ENCODE measurements at regions not wholly inside any gene's neighbourhood (a gene's known extent, or its start where the extent isn't known, plus 50 kb on each side); places are given as distances from the start of the nearest gene placed in this dataset.

DNA sequence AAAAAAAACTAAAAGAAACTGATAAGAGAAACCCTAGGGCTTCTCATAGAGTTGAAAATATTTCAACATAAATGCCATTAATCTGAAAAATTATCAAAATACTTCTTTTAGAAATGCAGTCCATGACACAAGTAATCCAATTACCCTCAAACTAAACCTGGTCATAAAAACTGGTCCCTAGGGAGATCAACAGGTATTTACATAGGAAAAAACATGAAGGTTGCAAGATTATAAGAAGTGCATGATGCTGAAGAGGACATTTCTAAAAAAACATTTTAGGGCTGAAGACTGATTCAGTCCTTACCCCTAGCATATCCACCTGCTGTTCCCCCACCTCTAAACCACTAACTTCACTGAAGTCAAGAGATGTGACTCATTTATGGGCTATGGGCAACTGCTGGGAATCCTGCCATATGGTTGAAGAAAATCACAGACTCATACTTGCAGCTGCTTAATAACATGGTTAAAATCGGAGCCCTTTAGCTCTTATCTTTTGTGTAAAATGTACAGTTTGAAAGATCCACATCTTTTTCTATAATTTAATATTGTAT lies 131.0 kb upstream of the RUNX1 start:
- intact Hi-C loops (cut with micrococcal nuclease) = loop anchor here (1.0 to 2.0 kb wide), 2 partner anchors 29 to 92 kb away; no protein-coding TSS in a partner anchor
- CTCF ChIA-PET = interaction anchor here (1.1 kb wide), 1 partner anchor 25 kb away, joined by 5 read pairs; no protein-coding TSS in a partner anchor
- DNase-seq = peak; percentile 47
- Mint-ChIP-seq H3K4me1 (ENCODE audit: low read depth) (peaks cover 20% of the 10 kb centered on the region), H3K27me3 (ENCODE audit: low read depth) (no peaks in the 10 kb centered on the region), H3K4me3 (no peak overlapping the region), H3K9me3 (peaks cover 10% of the 10 kb centered on the region), H3K27ac (no peak overlapping the region), H3K36me3 (ENCODE audit: low read depth) (no peaks in the 10 kb centered on the region)

DNA sequence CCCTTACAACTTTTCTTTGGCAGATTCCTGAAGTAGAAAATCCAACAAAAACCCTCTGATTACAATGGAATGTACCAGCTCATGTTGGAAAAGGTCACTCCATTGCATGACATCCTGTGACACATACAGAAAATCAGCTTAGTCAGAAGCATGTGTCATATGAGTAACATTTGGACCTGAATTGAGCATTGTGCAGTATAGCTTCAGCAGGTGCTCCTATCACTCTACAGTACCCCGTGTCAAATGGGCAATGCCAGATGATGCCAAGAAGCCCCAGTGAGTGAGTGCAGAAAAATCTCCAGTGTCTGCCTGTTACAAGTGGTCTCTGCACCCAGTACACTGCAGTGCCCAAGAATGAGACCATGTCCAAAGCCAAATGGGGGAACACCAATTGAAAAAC lies 129.7 kb upstream of the RUNX1 start:
- no peaks in the 10 kb centered on the region for H3K27me3 Mint-ChIP-seq (ENCODE audit: low read depth)
- peak; percentile 57 for DNase-seq
- CTCF ChIA-PET = no interaction called here
- peak overlapping the region; percentile 66 for H3K27ac Mint-ChIP-seq
- peaks cover 20% of the 10 kb centered on the region for H3K4me1 Mint-ChIP-seq (ENCODE audit: low read depth)
- no peak overlapping the region for H3K4me3 Mint-ChIP-seq
- H3K9me3 Mint-ChIP-seq = peaks cover 10% of the 10 kb centered on the region
- intact Hi-C loops (cut with micrococcal nuclease) = loop anchor here (1.0 to 2.0 kb wide), 2 partner anchors 28 to 91 kb away; no protein-coding TSS in a partner anchor
- H3K36me3 Mint-ChIP-seq (ENCODE audit: low read depth) = no peaks in the 10 kb centered on the region

DNA sequence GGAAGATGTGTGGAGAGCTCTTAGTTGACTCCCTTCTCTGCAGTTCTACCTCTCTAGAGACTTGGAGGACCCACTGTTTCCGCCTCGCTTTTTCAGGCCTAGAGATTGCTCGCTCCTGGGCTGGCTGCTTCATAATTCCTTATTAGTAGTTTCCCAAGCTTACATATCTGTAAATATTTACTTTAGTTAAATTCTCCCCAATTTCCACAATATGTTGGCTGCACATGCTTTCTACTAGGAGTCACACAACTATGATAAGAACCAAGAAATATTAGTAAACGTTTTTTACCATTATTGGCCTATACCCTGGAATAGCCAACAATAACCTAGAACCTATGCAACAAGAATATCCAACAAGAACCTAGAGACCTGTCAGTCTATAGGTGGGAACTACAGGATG lies 129.0 kb upstream of the RUNX1 start:
- Mint-ChIP-seq H3K4me1 (ENCODE audit: low read depth) (peaks cover 24% of the 10 kb centered on the region), H3K9me3 (peaks cover 10% of the 10 kb centered on the region)
- CTCF ChIA-PET = interaction anchor here (0.6 to 1.0 kb wide), 2 partner anchors 49 to 132 kb away, joined by 3 read pairs; no protein-coding TSS in a partner anchor

DNA sequence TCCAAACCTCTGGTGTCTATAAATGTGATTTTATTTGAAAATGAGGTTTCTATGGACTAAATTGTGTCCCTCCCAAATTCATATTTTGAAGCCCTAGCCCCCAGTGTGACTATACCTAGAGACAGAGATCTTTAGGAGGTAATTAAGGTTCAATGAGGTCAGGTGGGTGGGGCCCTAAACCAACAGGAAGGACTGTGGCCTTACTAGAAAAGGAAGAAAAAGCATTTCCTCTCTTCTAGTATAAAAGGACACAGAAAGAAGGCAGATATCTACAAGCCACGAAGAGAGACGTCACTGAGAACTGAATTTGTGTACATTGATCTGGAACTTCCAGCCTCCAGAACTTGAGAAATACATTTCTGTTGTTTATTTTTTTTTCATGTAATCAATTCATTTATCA lies 123.1 kb upstream of the RUNX1 start:
- intact Hi-C loops (cut with micrococcal nuclease) = no loop called here
- Mint-ChIP-seq H3K4me3 (no peak overlapping the region), H3K9me3 (peaks cover 7% of the 10 kb centered on the region), H3K4me1 (ENCODE audit: low read depth) (peaks cover 32% of the 10 kb centered on the region), H3K27me3 (ENCODE audit: low read depth) (no peaks in the 10 kb centered on the region), H3K27ac (peak overlapping the region; percentile 73), H3K36me3 (ENCODE audit: low read depth) (no peaks in the 10 kb centered on the region)
- CTCF ChIA-PET = no interaction called here
- peak; percentile 64 for DNase-seq

More for the DNA sequence above, 129.0 kb upstream of the RUNX1 start:
- H3K27me3 Mint-ChIP-seq (ENCODE audit: low read depth) = no peaks in the 10 kb centered on the region
- H3K4me3 Mint-ChIP-seq = no peak overlapping the region
- no peak overlapping the region for H3K27ac Mint-ChIP-seq
- intact Hi-C loops (cut with micrococcal nuclease) = loop anchor here (2.0 kb wide), 1 partner anchor 27 kb away; no protein-coding TSS in a partner anchor
- H3K36me3 Mint-ChIP-seq (ENCODE audit: low read depth) = no peaks in the 10 kb centered on the region
- no peak for DNase-seq

DNA sequence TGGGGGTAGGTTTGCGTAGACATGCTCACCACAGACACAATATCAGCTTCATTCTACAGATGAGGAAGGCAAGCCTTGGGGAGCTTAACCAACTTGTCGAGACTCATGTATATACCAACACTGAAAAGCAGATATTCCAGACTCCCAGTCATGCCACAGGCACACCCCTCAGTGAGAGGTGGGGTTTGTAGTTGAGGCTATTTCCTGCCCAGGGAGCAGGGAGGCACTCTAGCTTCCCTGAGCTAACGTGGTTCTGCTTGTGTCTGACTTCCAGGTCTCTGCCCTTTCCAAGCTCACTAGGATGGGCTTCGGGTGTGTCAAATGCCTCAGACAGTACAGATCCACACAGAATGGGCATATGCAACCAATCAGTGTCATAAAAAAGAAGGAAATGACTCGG lies 122.3 kb upstream of the RUNX1 start:
- peak overlapping the region; percentile 16 for H3K27ac Mint-ChIP-seq
- intact Hi-C loops (cut with micrococcal nuclease) = no loop called here
- H3K36me3 Mint-ChIP-seq (ENCODE audit: low read depth) = no peaks in the 10 kb centered on the region
- no peaks in the 10 kb centered on the region for H3K27me3 Mint-ChIP-seq (ENCODE audit: low read depth)
- CTCF ChIA-PET = no interaction called here
- peaks cover 3% of the 10 kb centered on the region for H3K9me3 Mint-ChIP-seq
- peaks cover 32% of the 10 kb centered on the region for H3K4me1 Mint-ChIP-seq (ENCODE audit: low read depth)
- no peak for DNase-seq
- H3K4me3 Mint-ChIP-seq = no peak overlapping the region

DNA sequence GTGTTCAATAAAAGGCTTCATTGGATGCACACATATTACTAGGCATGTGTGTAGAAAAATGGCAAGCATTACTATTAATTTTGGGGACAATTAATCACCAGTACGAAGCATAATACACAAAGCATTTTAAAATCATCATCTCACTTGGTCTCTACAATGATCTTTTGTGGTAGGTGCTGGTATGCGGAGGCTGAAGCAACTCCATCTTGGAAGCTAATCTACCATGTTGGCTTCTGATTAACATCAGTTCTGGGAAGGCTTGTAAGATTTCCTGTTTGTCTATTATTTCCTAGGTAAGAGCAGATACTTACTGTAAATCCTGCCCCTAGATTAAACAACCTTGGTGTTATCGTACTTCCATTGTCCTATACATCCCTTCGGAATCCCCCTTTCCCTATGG lies 121.7 kb upstream of the RUNX1 start:
- CTCF ChIA-PET = interaction anchor here (1.3 kb wide), 1 partner anchor 11 kb away, joined by 5 read pairs; no protein-coding TSS in a partner anchor
- Mint-ChIP-seq H3K27me3 (ENCODE audit: low read depth) (no peaks in the 10 kb centered on the region), H3K4me3 (no peak overlapping the region), H3K36me3 (ENCODE audit: low read depth) (no peaks in the 10 kb centered on the region), H3K4me1 (ENCODE audit: low read depth) (peaks cover 32% of the 10 kb centered on the region), H3K27ac (peak overlapping the region; percentile 27), H3K9me3 (no peaks in the 10 kb centered on the region)
- intact Hi-C loops (cut with micrococcal nuclease) = no loop called here
- no peak for DNase-seq

DNA sequence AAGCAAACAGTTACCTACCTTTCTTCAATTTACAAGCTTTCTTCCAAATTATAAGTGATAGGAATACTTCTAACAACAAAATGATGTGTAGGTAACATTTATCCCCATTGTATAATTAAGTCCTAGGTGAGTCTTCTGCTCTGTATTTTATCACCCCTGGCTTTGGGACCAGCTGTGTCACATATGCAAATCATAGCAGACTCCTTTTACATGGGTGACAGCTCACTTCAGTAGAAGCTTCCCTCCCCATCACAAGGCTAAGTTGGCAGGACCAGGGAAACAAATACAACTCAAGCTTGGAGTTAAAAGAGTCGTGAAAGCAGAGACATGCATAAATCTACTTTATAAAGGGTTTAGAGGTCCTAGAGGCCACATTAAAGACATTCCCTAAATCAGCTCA lies 121.1 kb upstream of the RUNX1 start:
- Mint-ChIP-seq H3K27me3 (ENCODE audit: low read depth) (no peaks in the 10 kb centered on the region), H3K27ac (no peak overlapping the region), H3K36me3 (ENCODE audit: low read depth) (no peaks in the 10 kb centered on the region), H3K9me3 (no peaks in the 10 kb centered on the region), H3K4me3 (no peak overlapping the region), H3K4me1 (ENCODE audit: low read depth) (peaks cover 32% of the 10 kb centered on the region)
- DNase-seq = no peak
- CTCF ChIA-PET = interaction anchor here (1.3 kb wide), 1 partner anchor 10 kb away, joined by 5 read pairs; no protein-coding TSS in a partner anchor
- intact Hi-C loops (cut with micrococcal nuclease) = no loop called here

DNA sequence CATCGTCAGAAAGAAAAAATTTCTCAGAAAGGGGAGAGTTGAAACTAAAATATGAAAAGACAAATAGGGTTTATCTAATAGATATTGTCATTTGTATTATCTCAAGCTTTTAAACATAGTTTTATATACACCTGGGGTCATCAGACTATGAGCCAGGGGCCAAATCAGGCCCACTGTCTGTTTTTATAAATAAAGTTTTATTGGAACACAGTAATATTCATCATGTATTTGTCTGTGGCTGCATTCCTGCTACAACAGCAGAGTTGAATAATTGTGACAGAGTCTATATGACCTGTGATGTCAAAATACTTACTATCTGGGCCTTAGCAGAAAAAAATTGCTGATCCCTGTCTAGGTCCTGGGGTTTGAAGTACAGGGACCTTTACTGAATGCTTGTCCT lies 120.5 kb upstream of the RUNX1 start:
- Mint-ChIP-seq H3K4me3 (no peak overlapping the region), H3K27me3 (ENCODE audit: low read depth) (no peaks in the 10 kb centered on the region), H3K36me3 (ENCODE audit: low read depth) (no peaks in the 10 kb centered on the region), H3K4me1 (ENCODE audit: low read depth) (peaks cover 32% of the 10 kb centered on the region), H3K27ac (no peak overlapping the region), H3K9me3 (no peaks in the 10 kb centered on the region)
- intact Hi-C loops (cut with micrococcal nuclease) = no loop called here
- DNase-seq = no peak
- CTCF ChIA-PET = interaction anchor here (1.3 kb wide), 1 partner anchor 10 kb away, joined by 5 read pairs; no protein-coding TSS in a partner anchor

DNA sequence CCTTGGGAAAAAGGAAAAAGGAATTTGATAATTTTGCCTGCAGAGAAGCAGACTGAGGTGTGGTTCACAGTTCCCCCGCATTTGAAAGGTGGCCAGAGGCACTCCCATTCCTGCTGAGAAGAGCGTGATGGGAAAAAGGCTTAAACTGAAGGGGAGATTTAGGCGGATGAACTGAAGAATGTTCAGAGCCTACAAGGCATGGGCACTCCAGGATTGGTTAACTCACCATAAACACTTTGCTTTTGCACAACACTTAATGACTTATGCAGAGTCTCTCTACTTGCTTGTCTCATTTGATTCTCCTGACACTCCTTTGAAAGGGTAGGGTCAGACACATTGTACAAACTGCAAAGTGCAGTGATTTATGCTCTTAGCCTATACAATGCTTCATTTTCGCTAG lies 119.6 kb upstream of the RUNX1 start:
- no peaks in the 10 kb centered on the region for H3K9me3 Mint-ChIP-seq
- no peaks in the 10 kb centered on the region for H3K36me3 Mint-ChIP-seq (ENCODE audit: low read depth)
- no peak for DNase-seq
- intact Hi-C loops (cut with micrococcal nuclease) = no loop called here
- H3K4me1 Mint-ChIP-seq (ENCODE audit: low read depth) = peaks cover 32% of the 10 kb centered on the region
- H3K27me3 Mint-ChIP-seq (ENCODE audit: low read depth) = no peaks in the 10 kb centered on the region
- H3K4me3 Mint-ChIP-seq = no peak overlapping the region
- no peak overlapping the region for H3K27ac Mint-ChIP-seq
- CTCF ChIA-PET = no interaction called here

DNA sequence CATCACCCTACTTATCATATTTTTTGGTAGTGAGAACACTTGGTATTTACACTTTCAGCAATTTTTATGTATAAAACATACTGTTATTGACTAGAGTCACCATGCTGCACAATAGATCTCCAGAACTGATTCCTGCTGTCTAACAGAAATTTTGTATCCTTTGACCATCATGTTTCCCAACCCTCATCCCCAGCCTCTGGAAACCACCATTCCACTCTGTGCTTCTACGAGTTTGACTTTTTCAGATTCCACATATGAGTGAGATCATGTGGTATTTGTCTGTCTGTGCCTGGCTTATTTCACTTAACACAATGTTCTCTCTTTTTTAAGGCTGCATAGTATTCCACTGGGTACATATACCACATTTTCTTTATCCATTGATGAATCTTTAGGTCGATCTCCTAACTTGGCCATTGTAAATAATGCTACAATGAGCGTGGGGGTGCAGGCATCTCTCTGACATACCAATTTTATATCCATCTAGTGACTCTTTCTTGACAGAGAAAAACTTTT lies 115.9 kb upstream of the RUNX1 start:
- DNase-seq = no peak
- Mint-ChIP-seq H3K27ac (no peak overlapping the region), H3K9me3 (peaks cover under 1% of the 10 kb centered on the region), H3K4me3 (no peak overlapping the region), H3K36me3 (ENCODE audit: low read depth) (no peaks in the 10 kb centered on the region), H3K27me3 (ENCODE audit: low read depth) (no peaks in the 10 kb centered on the region), H3K4me1 (ENCODE audit: low read depth) (no peaks in the 10 kb centered on the region)
- CTCF ChIA-PET = no interaction called here
- intact Hi-C loops (cut with micrococcal nuclease) = no loop called here

DNA sequence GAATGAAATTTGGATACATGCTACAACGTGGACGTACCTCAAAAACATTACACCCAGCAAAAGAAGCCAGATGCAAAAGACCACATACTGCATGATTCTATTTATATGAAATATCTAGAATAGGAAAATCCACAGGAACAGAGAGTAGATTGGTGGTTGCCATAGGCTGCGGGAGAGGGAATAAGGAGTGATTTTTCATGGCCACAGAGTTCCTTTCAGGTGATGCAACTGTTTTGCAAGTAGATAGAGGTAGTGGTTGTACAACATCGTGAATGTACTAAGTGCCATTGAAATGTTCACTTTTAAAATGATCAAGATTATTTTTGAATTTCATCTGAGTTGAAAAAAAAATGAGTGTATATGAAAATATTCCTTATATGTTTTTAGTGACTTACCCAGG lies 115.3 kb upstream of the RUNX1 start:
- CTCF ChIA-PET = no interaction called here
- Mint-ChIP-seq H3K27ac (no peak overlapping the region), H3K9me3 (peaks cover 1% of the 10 kb centered on the region), H3K27me3 (ENCODE audit: low read depth) (no peaks in the 10 kb centered on the region), H3K36me3 (ENCODE audit: low read depth) (no peaks in the 10 kb centered on the region), H3K4me3 (no peak overlapping the region), H3K4me1 (ENCODE audit: low read depth) (peaks cover 3% of the 10 kb centered on the region)
- intact Hi-C loops (cut with micrococcal nuclease) = no loop called here
- no peak for DNase-seq

DNA sequence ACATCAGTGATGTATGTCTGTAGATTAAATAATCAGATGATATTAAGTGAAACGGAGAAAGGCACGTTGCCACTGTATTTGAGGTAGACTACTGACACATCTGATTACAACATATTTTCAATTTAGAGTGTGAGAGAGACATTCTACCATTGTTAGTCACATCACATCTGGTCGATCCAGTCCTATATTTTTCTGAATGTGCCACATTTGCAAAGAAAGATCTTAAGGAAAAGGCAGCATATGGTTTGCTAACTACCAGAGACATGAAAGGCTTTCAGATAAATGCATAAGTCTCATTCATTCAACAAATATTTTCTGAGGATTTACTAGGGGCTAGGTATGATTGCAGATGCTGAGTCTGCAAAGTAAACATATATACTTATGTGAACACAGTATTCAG lies 114.3 kb upstream of the RUNX1 start:
- Mint-ChIP-seq H3K9me3 (peaks cover 1% of the 10 kb centered on the region), H3K36me3 (ENCODE audit: low read depth) (no peaks in the 10 kb centered on the region), H3K27me3 (ENCODE audit: low read depth) (no peaks in the 10 kb centered on the region), H3K27ac (no peak overlapping the region), H3K4me3 (no peak overlapping the region), H3K4me1 (ENCODE audit: low read depth) (peaks cover 3% of the 10 kb centered on the region)
- CTCF ChIA-PET = no interaction called here
- DNase-seq = no peak
- intact Hi-C loops (cut with micrococcal nuclease) = no loop called here

DNA sequence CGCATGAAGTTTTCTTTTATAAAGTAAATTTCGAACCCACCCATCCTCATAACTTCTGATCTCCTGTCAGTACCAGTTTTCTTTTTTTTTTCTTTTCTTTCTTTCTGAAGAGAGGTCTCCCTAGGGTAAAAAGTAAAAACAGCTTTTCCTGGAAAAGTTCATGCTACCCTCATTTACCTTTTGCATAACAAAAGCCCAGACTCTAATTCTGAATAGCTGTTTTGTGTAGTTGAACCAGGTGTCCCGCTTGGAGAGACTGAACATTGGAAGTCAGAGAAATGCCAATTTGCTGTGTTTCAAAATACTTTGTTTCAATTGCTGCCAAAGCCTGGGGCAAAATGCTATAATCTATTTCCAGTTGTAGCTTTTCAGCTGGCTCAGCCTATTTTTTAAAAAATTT lies 113.7 kb upstream of the RUNX1 start:
- CTCF ChIA-PET = no interaction called here
- intact Hi-C loops (cut with micrococcal nuclease) = no loop called here
- H3K4me3 Mint-ChIP-seq = no peak overlapping the region
- no peak for DNase-seq
- no peaks in the 10 kb centered on the region for H3K36me3 Mint-ChIP-seq (ENCODE audit: low read depth)
- H3K4me1 Mint-ChIP-seq (ENCODE audit: low read depth) = peaks cover 3% of the 10 kb centered on the region
- peaks cover 6% of the 10 kb centered on the region for H3K9me3 Mint-ChIP-seq
- no peaks in the 10 kb centered on the region for H3K27me3 Mint-ChIP-seq (ENCODE audit: low read depth)
- no peak overlapping the region for H3K27ac Mint-ChIP-seq
